Erythroblast (primary cell): ENCODE measurements at regions not wholly inside any gene's neighbourhood (a gene's known extent, or its start where the extent isn't known, plus 50 kb on each side); places are given as distances from the start of the nearest gene placed in this dataset.

Experiments used
- DNase-seq, 2 experiments: peaks; one replicate each; lab custom pipeline; 2025; lab: John Stamatoyannopoulos, UW
- GATA1 ChIP-seq: IDR thresholded peaks from 2 replicates; pipeline ENCODE4 v1.6.1; 2011; ENCODE audit warnings: low read depth, mild to moderate bottlenecking, control low read depth, low read length, moderate library complexity
- POLR2A ChIP-seq: IDR thresholded peaks from 2 replicates; pipeline ENCODE4 v1.6.1; 2011; ENCODE audit warnings: mild to moderate bottlenecking, low read length

GRCh38 chr13:80860845-80861244 lies 519.9 kb upstream of the SPRY2 start:
- no peak for TF ChIP-seq GATA1
- TF ChIP-seq POLR2A: no peak
- DNase-seq: no peak

DNA sequence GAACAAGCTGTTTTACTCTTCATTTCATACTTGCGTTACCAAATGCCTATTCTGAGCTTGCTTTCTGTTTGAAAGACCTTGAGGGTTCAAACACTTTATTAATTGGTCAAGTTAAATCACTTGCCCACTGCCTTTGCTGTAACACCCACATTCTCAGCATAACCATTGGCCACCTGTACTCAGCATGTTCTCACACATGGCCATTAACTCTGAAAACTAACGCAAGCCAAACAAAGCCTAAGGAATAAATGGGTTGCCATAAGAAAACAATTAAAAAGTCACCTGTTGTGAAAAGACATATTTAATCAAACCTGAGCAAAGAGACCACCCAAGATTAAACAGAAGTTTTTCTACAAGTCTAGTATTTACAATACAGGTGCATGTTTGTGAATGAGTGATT lies 517.2 kb upstream of the SPRY2 start:
- TF ChIP-seq GATA1 (no peak), POLR2A (no peak)

GRCh38 chr13:80857321-80857720 lies 516.4 kb upstream of the SPRY2 start:
- no peak for TF ChIP-seq POLR2A
- no peak for TF ChIP-seq GATA1
- DNase-seq: no peak

More for the DNA sequence above, 517.2 kb upstream of the SPRY2 start:
- no peak for DNase-seq

GRCh38 chr13:80850771-80851170 lies 509.8 kb upstream of the SPRY2 start:
- DNase-seq: no peak
- no peak for TF ChIP-seq GATA1
- TF ChIP-seq POLR2A: no peak

- no peak for DNase-seq
- no peak for TF ChIP-seq GATA1
- no peak for TF ChIP-seq POLR2A
These were observed 503.2 kb upstream of the SPRY2 start for GRCh38 chr13:80844164-80844563.

- no peak for DNase-seq
These were observed 500.5 kb upstream of the SPRY2 start for GRCh38 chr13:80841414-80841813.

GRCh38 chr13:80840316-80840976 lies 499.5 kb upstream of the SPRY2 start:
- no peak for DNase-seq
- no peak for TF ChIP-seq GATA1
- no peak for TF ChIP-seq POLR2A

More at GRCh38 chr13:80841414-80841813, 500.5 kb upstream of the SPRY2 start:
- no peak for TF ChIP-seq GATA1
- no peak for TF ChIP-seq POLR2A

DNA sequence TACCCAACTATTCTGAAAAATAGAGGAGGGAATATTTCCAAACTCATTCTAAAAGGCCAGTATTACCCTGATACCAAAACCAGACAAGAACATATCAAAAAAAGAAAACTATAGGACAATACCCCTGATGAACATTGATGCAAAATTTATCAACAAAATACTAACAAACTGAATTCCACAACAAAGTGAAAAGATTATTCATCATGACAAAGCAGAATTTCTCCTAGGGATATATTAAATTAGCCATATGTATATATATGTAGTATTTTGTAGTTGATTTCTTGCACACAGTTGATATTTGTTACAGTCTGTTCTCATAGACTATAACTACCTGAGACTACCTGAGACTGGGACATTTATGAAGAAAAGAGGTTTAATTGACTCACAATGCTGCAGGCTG lies 495.0 kb upstream of the SPRY2 start:
- DNase-seq: no peak
- TF ChIP-seq POLR2A: no peak
- no peak for TF ChIP-seq GATA1

GRCh38 chr13:80830431-80830830 lies 489.5 kb upstream of the SPRY2 start:
- no peak for DNase-seq
- TF ChIP-seq GATA1 (no peak), POLR2A (no peak)

DNA sequence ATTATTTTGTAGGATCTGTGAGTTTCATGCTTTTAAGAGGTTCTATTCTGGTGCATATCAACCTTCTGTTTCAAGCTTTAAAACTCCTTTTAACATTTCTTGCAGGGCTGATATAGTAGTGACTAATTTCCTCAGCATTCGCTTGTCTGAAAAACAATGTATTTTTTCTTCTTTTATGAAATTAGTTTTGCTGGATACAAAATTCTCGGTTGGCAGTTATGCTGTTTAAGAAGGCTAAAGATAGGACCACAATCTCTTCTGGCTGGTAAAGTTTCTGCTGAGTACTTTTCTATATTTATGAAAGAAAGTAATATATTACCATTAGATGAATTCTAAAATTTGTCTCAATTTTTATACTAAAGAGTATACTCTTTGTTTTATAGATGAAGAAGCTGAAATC lies 487.8 kb upstream of the SPRY2 start:
- TF ChIP-seq POLR2A (no peak), GATA1 (no peak)
- DNase-seq: no peak

DNA sequence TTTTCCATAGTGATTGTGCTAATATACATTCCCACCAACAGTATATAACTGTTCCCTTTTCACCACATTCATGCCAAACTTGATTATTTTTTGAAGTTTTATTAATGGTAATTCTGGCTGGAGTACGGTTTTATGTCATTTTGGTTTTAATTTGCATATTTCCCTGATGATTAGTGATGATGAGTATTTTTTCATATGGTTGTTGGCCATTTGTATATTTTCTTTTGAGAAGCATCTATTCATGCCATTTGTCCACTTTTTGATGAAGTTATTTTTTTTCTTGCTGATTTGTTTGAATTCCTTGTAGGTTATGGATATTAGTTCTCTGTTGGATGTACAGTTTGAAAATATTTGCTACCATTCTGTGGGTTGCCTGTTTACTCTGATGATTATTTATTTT lies 484.4 kb upstream of the SPRY2 start:
- no peak for TF ChIP-seq POLR2A
- no peak for TF ChIP-seq GATA1
- DNase-seq: no peak

GRCh38 chr13:80824229-80824628 lies 483.3 kb upstream of the SPRY2 start:
- DNase-seq: no peak
- no peak for TF ChIP-seq GATA1
- no peak for TF ChIP-seq POLR2A

DNA sequence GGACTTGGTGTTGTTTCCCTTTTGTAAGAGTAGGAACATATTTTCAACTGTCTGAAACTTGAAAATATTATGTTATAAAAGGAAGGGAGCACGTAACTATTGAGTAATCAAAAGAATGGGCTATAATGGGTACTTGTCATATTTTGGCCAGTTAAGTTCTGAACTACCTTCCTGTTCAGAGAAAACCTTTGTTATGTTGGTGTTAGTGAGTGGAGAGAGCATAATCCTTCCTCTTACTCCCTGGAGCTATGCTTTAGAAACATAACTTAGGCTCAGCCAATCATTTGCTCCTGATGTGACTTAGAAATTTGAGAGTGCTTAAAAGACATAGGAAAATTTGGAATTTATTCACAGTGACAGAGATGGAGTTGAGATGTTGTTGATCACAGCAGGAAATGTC lies 482.5 kb upstream of the SPRY2 start:
- DNase-seq: no peak
- TF ChIP-seq GATA1: no peak
- no peak for TF ChIP-seq POLR2A

DNA sequence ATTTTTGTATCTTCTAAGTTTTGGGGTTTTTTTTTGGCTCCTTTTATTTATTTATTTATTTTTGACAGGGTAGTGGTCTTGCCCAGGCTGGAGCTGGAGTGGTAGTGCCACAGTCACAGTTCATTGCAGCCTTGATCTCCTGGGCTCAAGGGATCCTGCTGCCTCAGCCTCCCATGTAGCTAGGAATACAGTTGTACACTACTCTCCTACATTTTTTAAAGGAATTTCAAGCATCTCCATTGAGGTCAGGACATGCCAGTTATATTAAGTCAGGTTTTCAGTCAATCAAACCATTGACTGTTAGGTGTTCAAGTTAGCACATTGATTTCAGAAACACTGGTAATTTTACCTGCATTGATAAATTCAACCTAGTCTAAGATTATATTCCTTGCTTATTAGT lies 480.5 kb upstream of the SPRY2 start:
- TF ChIP-seq POLR2A (no peak), GATA1 (no peak)
- DNase-seq: no peak

GRCh38 chr13:80817979-80818378 lies 477.1 kb upstream of the SPRY2 start:
- TF ChIP-seq GATA1 (no peak), POLR2A (no peak)
- DNase-seq: no peak
